HepG2 (cell line): ENCODE measurements at regions not wholly inside any gene's neighbourhood (a gene's known extent, or its start where the extent isn't known, plus 50 kb on each side); places are given as distances from the start of the nearest gene placed in this dataset.
"Not testable (repeated sequence)": the region's sequence is repeated elsewhere in the genome, so short reads cannot be mapped to it uniquely, and the experiment has no call there.

Experiments
- ATAC-seq: fragments of 200-7000 bp; cut with Tn5 transposase; 3 replicates; pipeline ENCODE4 v1.9.1; 2020; ENCODE audit warnings: mild to moderate bottlenecking, moderate library complexity
- BruUV-seq: library from RNA; stranded (reverse); fragments of 400-500 nt; replicated peaks from 2 replicates; lab custom pipeline; 2021; lab: Mats Ljungman, UMichigan
- CTCF ChIA-PET: fragments of 300-600 bp; formaldehyde crosslinking; extraction: SDS; loops from one replicate; lab custom pipeline; 2021; ENCODE audit warnings: low total read pairs, inconsistent platforms, low intra/inter-chr PET ratio; lab: Yijun Ruan, JAX
- POLR2A ChIA-PET: fragments of 350-600 bp; sonication (Branson Sonifier 250); formaldehyde crosslinking; loops from one replicate; lab custom pipeline; 2020; ENCODE audit warnings: antibody characterized with exemption, inconsistent platforms; lab: Yijun Ruan, JAX
- DNase-seq: peaks from one replicate; pipeline ENCODE4 v3.0.0-alpha.2; 2015; ENCODE audit warnings: low spot score
- FAIRE-seq: peaks from 3 replicates; lab custom pipeline; 2011; peaks lifted over from hg19 to GRCh38; lab: Jason Lieb, UNC
- H2AFZ ChIP-seq: one replicate; pipeline ENCODE4 v1.6.1; 2011; ENCODE audit warnings: low read length, inconsistent platforms
- H3K27ac ChIP-seq: fragments of 300-600 bp; 3 replicates; pipeline ENCODE4 v1.8.0; 2011; ENCODE audit warnings: mixed run types, mild to moderate bottlenecking, mixed read lengths, low read length, inconsistent platforms; ENCODE audit not compliant: insufficient read depth; ENCODE audit errors: extremely low read length
- H3K27me3 ChIP-seq, 2 experiments: fragments of 200-600 bp in 1 of 2; 2 replicates in 1 of 2; 3 replicates in 1 of 2; pipeline versions ENCODE4 v1.6.0 to v1.8.0; 2011; ENCODE audit warnings: low read length in 2 of 2, mild to moderate bottlenecking in 2 of 2, moderate library complexity in 2 of 2, inconsistent platforms in 1 of 2; ENCODE audit not compliant: insufficient read depth in 2 of 2, control insufficient read depth in 1 of 2
- H3K36me3 ChIP-seq, 2 experiments: fragments of 200-600 bp in 1 of 2; replicated peaks in 1 of 2; 2 replicates in 1 of 2; 3 replicates in 1 of 2; pipeline versions ENCODE4 v1.5.1 to v1.8.0; 2011; ENCODE audit warnings: low read length in 2 of 2, inconsistent platforms in 1 of 2; ENCODE audit not compliant: insufficient read depth in 2 of 2, control insufficient read depth in 1 of 2
- H3K4me1 ChIP-seq: 2 replicates; pipeline ENCODE4 v1.5.1; 2012; ENCODE audit warnings: low read length, inconsistent platforms; ENCODE audit not compliant: insufficient read depth
- H3K4me2 ChIP-seq: 2 replicates; pipeline ENCODE4 v1.6.0; 2011; ENCODE audit warnings: low read depth, low read length, inconsistent platforms
- H3K4me3 ChIP-seq, 3 experiments: fragments of 200-600 bp in 1 of 3; sonication (generic), shearing (Covaris generic) in 1 of 3; replicated peaks in 1 of 3; 2 replicates each; pipeline ENCODE4 v1.5.1; 2011 to 2016; ENCODE audit warnings: low read length in 3 of 3, inconsistent platforms in 2 of 3, low read depth in 2 of 3, mild to moderate bottlenecking in 2 of 3, control low read depth in 1 of 3, mixed read lengths in 1 of 3; ENCODE audit not compliant: insufficient read depth in 1 of 3
- H3K79me2 ChIP-seq: one replicate; pipeline ENCODE4 v1.6.1; 2011; ENCODE audit warnings: low read length, inconsistent platforms; ENCODE audit not compliant: insufficient read depth
- H3K9ac ChIP-seq: 2 replicates; pipeline ENCODE4 v1.6.0; 2011; ENCODE audit warnings: mild to moderate bottlenecking, low read depth, low read length, inconsistent platforms; ENCODE audit not compliant: insufficient read depth
- H3K9me3 ChIP-seq: 2 replicates; pipeline ENCODE4 v1.5.1; 2012; ENCODE audit warnings: mild to moderate bottlenecking, low read length
- H4K20me1 ChIP-seq: 2 replicates; pipeline ENCODE4 v1.6.0; 2011; ENCODE audit warnings: inconsistent platforms, mild to moderate bottlenecking, low read length, moderate library complexity; ENCODE audit not compliant: insufficient read depth
- WGBS: methylation state at CpG from one replicate; pipeline ENCODE4 v1.1.6; 2017; ENCODE audit warnings: low lambda C conversion rate; 5-methylcytosine and 5-hydroxymethylcytosine counted together
- in situ Hi-C: cut with HindIII; loops from 2 replicates; pipeline ENCODE4 v1.10.0; 2017; ENCODE audit warnings: low pct_unique_long_range_greater_than_20kb; ENCODE audit not compliant: extremely low pct_ligation_motif_present
- intact Hi-C: fragments of 100-400 bp; cut with micrococcal nuclease; formaldehyde crosslinking; loops from one replicate; pipeline ENCODE4 v1.10.0; 2022; ENCODE audit not compliant: unreplicated experiment

DNA sequence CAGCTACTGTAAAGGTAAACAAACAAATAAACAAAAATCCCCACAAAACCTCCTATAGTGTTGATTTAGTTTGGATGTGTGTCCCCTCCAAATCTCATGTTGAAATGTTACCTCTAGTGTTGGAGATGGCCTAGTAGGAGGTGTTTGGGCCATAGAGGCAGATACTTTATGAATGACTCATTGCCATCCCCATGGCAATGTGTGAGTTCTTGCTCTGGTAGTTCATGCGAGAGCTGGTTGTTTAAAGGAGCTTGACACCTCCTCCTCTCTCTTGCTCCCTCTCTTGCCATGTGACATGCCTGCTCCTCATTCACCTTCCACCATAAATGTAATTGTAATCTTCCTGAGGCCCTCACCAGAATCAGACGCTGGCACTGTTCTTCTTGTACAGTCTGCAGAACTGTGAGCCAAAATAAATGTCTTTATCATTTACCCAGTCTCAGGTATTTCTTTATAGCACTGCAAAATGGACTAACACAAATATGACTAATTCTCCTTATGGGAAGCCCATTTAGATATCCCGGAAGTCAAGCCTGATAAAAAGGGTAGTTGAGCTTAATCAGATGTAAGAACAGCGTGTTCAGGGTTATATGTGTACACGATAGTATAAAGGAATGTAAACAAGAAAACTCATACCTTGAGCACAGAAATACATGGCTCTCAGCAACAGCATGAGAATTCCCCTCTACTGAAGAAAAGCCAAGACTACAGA lies 99.1 kb downstream of the MALL start:
- WGBS = no CpG with 5 or more reads among the region's 5 CpGs
- H3K4me1 ChIP-seq, H3K4me2 ChIP-seq, H3K27me3 ChIP-seq, BruUV-seq, H4K20me1 ChIP-seq, H2AFZ ChIP-seq, H3K79me2 ChIP-seq, H3K27ac ChIP-seq, in situ Hi-C loops, H3K9ac ChIP-seq, FAIRE-seq, CTCF ChIA-PET, H3K9me3 ChIP-seq, DNase-seq, POLR2A ChIA-PET, H3K36me3 ChIP-seq, intact Hi-C loops, H3K4me3 ChIP-seq: not testable (repeated sequence)
- ATAC-seq = peak; percentile 66

DNA sequence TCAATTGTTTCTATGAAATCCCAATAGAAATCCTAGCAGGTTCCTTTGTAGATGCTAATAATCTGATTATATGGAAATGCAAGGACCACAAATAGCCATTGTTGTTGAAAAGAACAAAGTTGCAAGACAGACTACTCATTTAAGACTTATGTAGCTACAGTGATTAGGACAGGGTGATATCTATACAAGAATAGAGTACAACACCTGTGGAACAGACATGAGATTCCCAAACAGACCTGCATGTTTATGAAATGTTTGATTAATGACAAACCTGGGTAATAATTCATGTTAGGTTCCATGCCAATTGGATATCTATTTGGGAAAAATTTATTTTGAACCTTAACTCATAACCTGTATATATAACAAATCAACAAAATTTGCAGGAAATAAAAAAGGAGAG lies 95.4 kb downstream of the MALL start:
- H3K9me3 ChIP-seq, BruUV-seq, H2AFZ ChIP-seq, H3K4me1 ChIP-seq, H3K36me3 ChIP-seq, POLR2A ChIA-PET, DNase-seq, H3K27ac ChIP-seq, intact Hi-C loops, H3K9ac ChIP-seq, ATAC-seq, CTCF ChIA-PET, H3K79me2 ChIP-seq, H4K20me1 ChIP-seq, in situ Hi-C loops, H3K4me2 ChIP-seq, H3K4me3 ChIP-seq, H3K27me3 ChIP-seq: not testable (repeated sequence)
- FAIRE-seq = peak; percentile 40

DNA sequence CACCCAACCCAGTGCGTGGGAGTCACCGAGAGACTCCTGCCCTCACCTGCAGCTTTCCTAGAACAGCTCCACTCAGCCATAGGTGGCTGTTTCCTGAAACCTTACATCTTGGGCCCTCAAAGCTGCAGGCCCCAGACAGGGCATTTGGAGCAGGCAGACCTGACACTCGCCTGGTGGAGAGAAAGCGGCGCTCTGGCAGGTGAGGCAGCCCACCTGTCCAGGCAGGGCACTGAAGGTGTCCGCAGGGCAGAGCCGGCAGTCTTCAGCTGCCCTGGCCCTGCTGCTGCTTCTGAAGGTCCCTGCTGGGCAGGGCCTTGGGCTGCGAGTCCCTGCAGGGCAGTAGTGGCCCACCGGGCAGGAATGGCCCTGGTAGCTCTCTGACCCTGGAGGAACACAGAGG lies 93.3 kb downstream of the MALL start:
- H3K27ac ChIP-seq, H2AFZ ChIP-seq, H3K4me3 ChIP-seq, H3K9me3 ChIP-seq, H3K79me2 ChIP-seq, FAIRE-seq, in situ Hi-C loops, POLR2A ChIA-PET, H3K4me2 ChIP-seq, CTCF ChIA-PET, DNase-seq, BruUV-seq, H3K36me3 ChIP-seq, H3K9ac ChIP-seq, intact Hi-C loops, H3K4me1 ChIP-seq, H3K27me3 ChIP-seq, H4K20me1 ChIP-seq: not testable (repeated sequence)
- no CpG with 5 or more reads among the region's 9 CpGs for WGBS
- peak; percentile 26 for ATAC-seq

DNA sequence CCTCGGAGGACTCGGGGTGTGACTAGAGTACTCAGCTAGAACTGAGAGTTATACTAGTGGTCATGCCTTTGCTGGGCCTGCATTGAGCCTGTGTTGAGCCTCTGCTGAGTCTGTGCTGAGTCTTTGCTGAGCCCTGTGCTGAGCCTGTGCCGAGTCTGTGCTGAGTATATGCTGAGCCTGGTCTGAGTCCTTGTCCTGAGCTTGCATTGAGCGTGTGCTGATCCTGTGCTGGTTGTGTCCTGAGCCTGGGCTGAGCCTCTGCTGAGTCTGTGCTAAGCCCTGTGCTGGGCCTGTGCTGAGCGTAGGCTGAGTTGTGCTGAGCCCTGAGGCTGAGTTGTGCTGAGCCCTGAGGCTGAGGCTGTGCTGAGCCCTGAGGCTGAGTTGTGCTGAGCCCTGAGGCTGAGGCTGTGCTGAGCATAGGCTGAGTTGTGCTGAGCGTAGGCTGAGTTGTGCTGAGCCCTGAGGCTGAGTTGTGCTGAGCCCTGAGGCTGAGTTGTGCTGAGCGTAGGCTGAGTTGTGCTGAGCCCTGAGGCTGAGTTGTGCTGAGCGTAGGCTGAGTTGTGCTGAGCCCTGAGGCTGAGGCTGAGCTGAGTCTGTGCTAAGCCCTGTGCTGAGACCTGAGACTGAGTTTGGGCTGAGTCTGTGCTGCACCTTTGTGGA lies 89.4 kb downstream of the MALL start:
- in situ Hi-C loops, H3K36me3 ChIP-seq, intact Hi-C loops, CTCF ChIA-PET, H3K4me2 ChIP-seq, FAIRE-seq, BruUV-seq, H2AFZ ChIP-seq, DNase-seq, H3K79me2 ChIP-seq, POLR2A ChIA-PET, H3K4me3 ChIP-seq, H3K27ac ChIP-seq, H3K9ac ChIP-seq, H3K4me1 ChIP-seq, H3K27me3 ChIP-seq, H4K20me1 ChIP-seq, H3K9me3 ChIP-seq: not testable (repeated sequence)
- peak; percentile 19 for ATAC-seq
- WGBS = no CpG with 5 or more reads among the region's 8 CpGs
